ENCODE measurements at regions not wholly inside any gene's neighbourhood (a gene's known extent, or its start where the extent isn't known, plus 50 kb on each side); places are given as distances from the start of the nearest gene placed in this dataset.

- no peak for FAIRE-seq
- Histone ChIP-seq H3K9me3 (ENCODE audit: control insufficient read depth in 2 of 2, insufficient read depth in 1 of 2, low read depth in 1 of 2, low read length in 1 of 2) (no peaks in the 10 kb centered on the region), H3K4me1 (ENCODE audit: control insufficient read depth in 3 of 3, insufficient read depth in 2 of 3, low read depth in 1 of 3, low read length in 2 of 3) (peaks cover 0 to 3% (median 0%) of the 10 kb centered on the region in 3 donors), H3K36me3 (ENCODE audit: control insufficient read depth in 3 of 3, insufficient read depth in 2 of 3, low read depth in 1 of 3, low read length in 3 of 3) (no peaks in the 10 kb centered on the region), H3K27me3 (ENCODE audit: control insufficient read depth in 3 of 3, insufficient read depth in 3 of 3, low read length in 3 of 3) (peaks cover 0 to 3% (median 0%) of the 10 kb centered on the region in 3 donors), H3K4me3 (ENCODE audit: low read depth in 1 of 3, low read length in 3 of 3) (no peak overlapping the region), H3K27ac (ENCODE audit: low read depth in 1 of 3, low read length in 2 of 3) (no peak overlapping the region)
- DNase-seq, result no peak
- WGBS, 3 donors, result 86 to 90% (median 90%) methylated on average over 4 of the region's 4 CpGs
Observed at GRCh38 chr7:41889472-41889871, 186.6 kb upstream of the INHBA start.

GRCh38 chr7:41889040-41889439, 186.2 kb upstream of the INHBA start:
- Histone ChIP-seq H3K27ac (ENCODE audit: low read depth in 1 of 3, low read length in 2 of 3) (no peak overlapping the region), H3K27me3 (ENCODE audit: control insufficient read depth in 3 of 3, insufficient read depth in 3 of 3, low read length in 3 of 3) (peaks cover 0 to 3% (median 0%) of the 10 kb centered on the region in 3 donors), H3K36me3 (ENCODE audit: control insufficient read depth in 3 of 3, insufficient read depth in 2 of 3, low read depth in 1 of 3, low read length in 3 of 3) (no peaks in the 10 kb centered on the region), H3K4me1 (ENCODE audit: control insufficient read depth in 3 of 3, insufficient read depth in 2 of 3, low read depth in 1 of 3, low read length in 2 of 3) (peaks cover 0 to 3% (median 0%) of the 10 kb centered on the region in 3 donors), H3K9me3 (ENCODE audit: control insufficient read depth in 2 of 2, insufficient read depth in 1 of 2, low read depth in 1 of 2, low read length in 1 of 2) (no peaks in the 10 kb centered on the region), H3K4me3 (ENCODE audit: low read depth in 1 of 3, low read length in 3 of 3) (no peak overlapping the region)
- 59 to 75% (median 63%) methylated on average over 5 of the region's 5 CpGs for WGBS, 3 donors
- FAIRE-seq, result no peak
- DNase-seq, result no peak

- DNase-seq, result no peak
- H3K4me1 ChIP-seq (ENCODE audit: control insufficient read depth in 3 of 3, insufficient read depth in 2 of 3, low read depth in 1 of 3, low read length in 2 of 3), result peaks cover 0 to 3% (median 0%) of the 10 kb centered on the region in 3 donors
- no peak overlapping the region for H3K4me3 ChIP-seq (ENCODE audit: low read depth in 1 of 3, low read length in 3 of 3)
- FAIRE-seq, result no peak
- H3K27ac ChIP-seq (ENCODE audit: low read depth in 1 of 3, low read length in 2 of 3), result no peak overlapping the region
- 62 to 70% (median 67%) methylated on average over 4 of the region's 4 CpGs for WGBS, 3 donors
- peaks cover 0 to 3% (median 0%) of the 10 kb centered on the region in 3 donors for H3K27me3 ChIP-seq (ENCODE audit: control insufficient read depth in 3 of 3, insufficient read depth in 3 of 3, low read length in 3 of 3)
- no peaks in the 10 kb centered on the region for H3K9me3 ChIP-seq (ENCODE audit: control insufficient read depth in 2 of 2, insufficient read depth in 1 of 2, low read depth in 1 of 2, low read length in 1 of 2)
- no peaks in the 10 kb centered on the region for H3K36me3 ChIP-seq (ENCODE audit: control insufficient read depth in 3 of 3, insufficient read depth in 2 of 3, low read depth in 1 of 3, low read length in 3 of 3)
Observed at GRCh38 chr7:41887416-41887815, 184.5 kb upstream of the INHBA start.

- Histone ChIP-seq H3K4me1 (ENCODE audit: control insufficient read depth in 3 of 3, insufficient read depth in 2 of 3, low read depth in 1 of 3, low read length in 2 of 3) (peaks cover 0 to 3% (median 0%) of the 10 kb centered on the region in 3 donors), H3K36me3 (ENCODE audit: control insufficient read depth in 3 of 3, insufficient read depth in 2 of 3, low read depth in 1 of 3, low read length in 3 of 3) (no peaks in the 10 kb centered on the region), H3K27me3 (ENCODE audit: control insufficient read depth in 3 of 3, insufficient read depth in 3 of 3, low read length in 3 of 3) (peaks cover 0 to 3% (median 0%) of the 10 kb centered on the region in 3 donors), H3K27ac (ENCODE audit: low read depth in 1 of 3, low read length in 2 of 3) (no peak overlapping the region), H3K9me3 (ENCODE audit: control insufficient read depth in 2 of 2, insufficient read depth in 1 of 2, low read depth in 1 of 2, low read length in 1 of 2) (no peaks in the 10 kb centered on the region), H3K4me3 (ENCODE audit: low read depth in 1 of 3, low read length in 3 of 3) (no peak overlapping the region)
- DNase-seq (no peak), FAIRE-seq (no peak)
- 29 to 49% (median 46%) methylated on average over 5 of the region's 5 CpGs for WGBS, 3 donors
Observed at GRCh38 chr7:41886901-41887311, 184.0 kb upstream of the INHBA start.

GRCh38 chr7:41886262-41886900, 183.5 kb upstream of the INHBA start:
- Histone ChIP-seq H3K36me3 (ENCODE audit: control insufficient read depth in 3 of 3, insufficient read depth in 2 of 3, low read depth in 1 of 3, low read length in 3 of 3) (no peaks in the 10 kb centered on the region), H3K27ac (ENCODE audit: low read depth in 1 of 3, low read length in 2 of 3) (no peak overlapping the region), H3K27me3 (ENCODE audit: control insufficient read depth in 3 of 3, insufficient read depth in 3 of 3, low read length in 3 of 3) (peaks cover 0 to 3% (median 0%) of the 10 kb centered on the region in 3 donors), H3K4me1 (ENCODE audit: control insufficient read depth in 3 of 3, insufficient read depth in 2 of 3, low read depth in 1 of 3, low read length in 2 of 3) (peaks cover 0 to 3% (median 0%) of the 10 kb centered on the region in 3 donors), H3K4me3 (ENCODE audit: low read depth in 1 of 3, low read length in 3 of 3) (no peak overlapping the region), H3K9me3 (ENCODE audit: control insufficient read depth in 2 of 2, insufficient read depth in 1 of 2, low read depth in 1 of 2, low read length in 1 of 2) (no peaks in the 10 kb centered on the region)
- WGBS, 3 donors, result 46 to 59% (median 57%) methylated on average over 6 of the region's 6 CpGs
- DNase-seq, result peak in 1 of 2 donors; percentile 18
- FAIRE-seq, result no peak

GRCh38 chr7:41885748-41886147, 182.9 kb upstream of the INHBA start:
- Histone ChIP-seq H3K36me3 (ENCODE audit: control insufficient read depth in 3 of 3, insufficient read depth in 2 of 3, low read depth in 1 of 3, low read length in 3 of 3) (no peaks in the 10 kb centered on the region), H3K27me3 (ENCODE audit: control insufficient read depth in 3 of 3, insufficient read depth in 3 of 3, low read length in 3 of 3) (peaks cover 0 to 3% (median 0%) of the 10 kb centered on the region in 3 donors), H3K9me3 (ENCODE audit: control insufficient read depth in 2 of 2, insufficient read depth in 1 of 2, low read depth in 1 of 2, low read length in 1 of 2) (no peaks in the 10 kb centered on the region), H3K27ac (ENCODE audit: low read depth in 1 of 3, low read length in 2 of 3) (no peak overlapping the region), H3K4me3 (ENCODE audit: low read depth in 1 of 3, low read length in 3 of 3) (no peak overlapping the region), H3K4me1 (ENCODE audit: control insufficient read depth in 3 of 3, insufficient read depth in 2 of 3, low read depth in 1 of 3, low read length in 2 of 3) (peaks cover 0 to 3% (median 0%) of the 10 kb centered on the region in 3 donors)
- no peak for DNase-seq
- FAIRE-seq, result no peak
- WGBS, 3 donors, result 49 to 55% (median 53%) methylated on average over 6 of the region's 6 CpGs

- H3K4me3 ChIP-seq (ENCODE audit: low read depth in 1 of 3, low read length in 3 of 3), result no peak overlapping the region
- no peak for FAIRE-seq
- H3K27ac ChIP-seq (ENCODE audit: low read depth in 1 of 3, low read length in 2 of 3), result no peak overlapping the region
- H3K4me1 ChIP-seq (ENCODE audit: control insufficient read depth in 3 of 3, insufficient read depth in 2 of 3, low read depth in 1 of 3, low read length in 2 of 3), result peaks cover 0 to 3% (median 0%) of the 10 kb centered on the region in 3 donors
- H3K36me3 ChIP-seq (ENCODE audit: control insufficient read depth in 3 of 3, insufficient read depth in 2 of 3, low read depth in 1 of 3, low read length in 3 of 3), result no peaks in the 10 kb centered on the region
- peaks cover 0 to 3% (median 0%) of the 10 kb centered on the region in 3 donors for H3K27me3 ChIP-seq (ENCODE audit: control insufficient read depth in 3 of 3, insufficient read depth in 3 of 3, low read length in 3 of 3)
- no peak for DNase-seq
- H3K9me3 ChIP-seq (ENCODE audit: control insufficient read depth in 2 of 2, insufficient read depth in 1 of 2, low read depth in 1 of 2, low read length in 1 of 2), result no peaks in the 10 kb centered on the region
Observed at GRCh38 chr7:41885078-41885477, 182.2 kb upstream of the INHBA start.

- Histone ChIP-seq H3K27ac (ENCODE audit: low read depth in 1 of 3, low read length in 2 of 3) (no peak overlapping the region), H3K36me3 (ENCODE audit: control insufficient read depth in 3 of 3, insufficient read depth in 2 of 3, low read depth in 1 of 3, low read length in 3 of 3) (no peaks in the 10 kb centered on the region), H3K4me3 (ENCODE audit: low read depth in 1 of 3, low read length in 3 of 3) (no peak overlapping the region), H3K27me3 (ENCODE audit: control insufficient read depth in 3 of 3, insufficient read depth in 3 of 3, low read length in 3 of 3) (peaks cover 0 to 3% (median 0%) of the 10 kb centered on the region in 3 donors), H3K4me1 (ENCODE audit: control insufficient read depth in 3 of 3, insufficient read depth in 2 of 3, low read depth in 1 of 3, low read length in 2 of 3) (peaks cover 0 to 3% (median 0%) of the 10 kb centered on the region in 3 donors), H3K9me3 (ENCODE audit: control insufficient read depth in 2 of 2, insufficient read depth in 1 of 2, low read depth in 1 of 2, low read length in 1 of 2) (no peaks in the 10 kb centered on the region)
- WGBS, 3 donors, result 84 to 87% (median 85%) methylated on average over 16 of the region's 16 CpGs
- DNase-seq (no peak), FAIRE-seq (no peak)
Observed at GRCh38 chr7:41882745-41883420, 180.0 kb upstream of the INHBA start.

All from small intestine (tissue), 7 donors.